ENCODE measurements at regions not wholly inside any gene's neighbourhood (a gene's known extent, or its start where the extent isn't known, plus 50 kb on each side); places are given as distances from the start of the nearest gene placed in this dataset.

GRCh38 chr17:77379065-77379428 lies 238.3 kb downstream of the SEC14L1 start:
- H3K9me3 Mint-ChIP-seq: no peaks in the 10 kb centered on the region
- H3K4me1 Mint-ChIP-seq: peaks cover 93% of the 10 kb centered on the region
- H3K4me3 Mint-ChIP-seq: no peak overlapping the region
- H3K27ac Mint-ChIP-seq: no peak overlapping the region
- no peaks in the 10 kb centered on the region for H3K27me3 Mint-ChIP-seq
- H3K36me3 Mint-ChIP-seq: no peaks in the 10 kb centered on the region

DNA sequence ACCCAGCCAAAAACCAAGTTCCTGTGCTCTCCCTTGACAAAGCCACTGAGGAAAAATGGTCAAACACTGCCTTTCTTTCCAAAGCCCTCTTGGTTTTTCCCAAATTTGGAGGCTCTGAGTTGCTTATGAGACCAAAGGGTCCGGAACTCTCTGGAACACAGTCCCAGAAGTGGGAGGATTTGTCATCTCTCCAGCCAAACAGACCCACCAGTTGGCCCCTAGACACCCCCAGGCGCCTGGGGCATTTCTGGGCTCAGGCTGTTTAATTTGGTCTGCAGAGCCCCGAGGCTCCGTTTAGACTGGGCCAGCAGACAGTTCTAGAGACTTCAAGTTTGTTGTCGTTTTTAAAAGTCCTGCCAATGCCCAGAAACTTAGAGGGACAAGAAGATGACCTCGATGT lies 239.1 kb downstream of the SEC14L1 start:
- no peaks in the 10 kb centered on the region for H3K27me3 Mint-ChIP-seq
- no peaks in the 10 kb centered on the region for H3K9me3 Mint-ChIP-seq
- H3K27ac Mint-ChIP-seq: no peak overlapping the region
- H3K4me1 Mint-ChIP-seq: peaks cover 95% of the 10 kb centered on the region
- no peak overlapping the region for H3K4me3 Mint-ChIP-seq
- H3K36me3 Mint-ChIP-seq: peaks cover 1% of the 10 kb centered on the region

DNA sequence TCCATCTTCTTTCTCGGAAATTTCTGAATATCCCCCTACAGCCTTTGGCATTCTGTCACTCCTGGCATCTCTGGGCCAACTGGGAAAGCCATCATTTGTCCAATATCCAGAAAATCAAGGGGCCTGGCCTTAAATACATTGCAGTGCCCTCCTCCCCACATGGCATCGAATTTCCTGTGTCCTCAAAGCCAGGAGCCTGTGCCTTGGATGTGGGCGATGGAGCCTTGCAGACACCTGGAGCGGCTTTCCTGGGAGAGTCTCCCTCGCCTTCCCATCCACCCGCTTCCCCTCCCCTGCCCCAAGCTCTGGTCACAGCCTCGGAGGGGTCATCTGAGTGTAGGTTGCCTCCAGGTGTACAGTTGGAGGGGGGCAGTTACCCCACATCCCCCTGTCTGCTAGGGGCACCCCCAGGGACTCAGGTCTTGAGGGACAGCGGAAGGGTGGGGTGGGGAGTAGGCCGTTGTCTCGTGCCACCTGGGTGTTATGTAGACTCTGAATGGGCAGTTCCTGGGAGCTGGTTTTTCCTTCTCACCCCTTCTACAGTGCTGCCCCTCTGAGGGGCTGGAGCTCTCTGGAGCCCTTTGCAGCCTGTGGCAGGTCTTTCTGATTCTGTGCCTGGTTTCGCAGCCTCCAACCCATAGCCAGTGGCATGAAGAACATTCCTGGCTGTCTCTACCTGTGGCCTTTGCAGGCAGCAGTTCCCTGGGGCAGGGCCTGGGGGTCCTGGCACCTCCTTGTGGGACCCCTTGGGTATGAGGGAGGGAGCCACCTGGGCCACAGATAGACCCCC lies 239.8 kb downstream of the SEC14L1 start:
- H3K9me3 Mint-ChIP-seq: no peaks in the 10 kb centered on the region
- H3K4me3 Mint-ChIP-seq: no peak overlapping the region
- H3K27me3 Mint-ChIP-seq: no peaks in the 10 kb centered on the region
- peaks cover 90% of the 10 kb centered on the region for H3K4me1 Mint-ChIP-seq
- peaks cover 1% of the 10 kb centered on the region for H3K36me3 Mint-ChIP-seq
- peak overlapping the region; percentile 41 for H3K27ac Mint-ChIP-seq

DNA sequence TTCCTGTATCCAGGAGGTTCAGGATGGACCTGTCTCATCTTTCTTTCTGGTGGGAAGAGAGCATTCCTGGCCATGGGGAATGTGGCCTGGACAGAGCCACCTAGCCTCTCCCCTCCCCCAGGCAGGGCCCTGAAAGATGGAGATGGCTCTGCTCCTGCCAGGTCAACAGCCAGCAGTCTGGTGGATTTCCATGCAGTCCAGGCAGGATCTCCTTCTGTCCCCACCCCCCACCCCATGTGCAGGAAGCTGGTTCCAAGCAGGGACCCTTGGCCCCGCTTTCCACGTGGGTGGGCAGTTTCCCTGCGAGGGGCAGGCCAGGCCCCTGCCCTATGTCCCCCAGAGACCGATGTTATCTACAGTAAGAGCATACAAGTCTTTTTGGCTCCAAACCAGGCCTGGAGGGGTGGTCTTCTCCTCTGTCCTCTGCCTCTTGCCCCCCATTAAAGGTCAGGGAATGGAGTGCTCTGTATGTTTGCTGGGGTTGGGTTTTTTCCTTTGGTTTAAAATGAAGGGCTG lies 240.5 kb downstream of the SEC14L1 start:
- Mint-ChIP-seq H3K27me3 (no peaks in the 10 kb centered on the region), H3K4me1 (peaks cover 90% of the 10 kb centered on the region), H3K27ac (no peak overlapping the region), H3K4me3 (peak overlapping the region; percentile 52), H3K36me3 (peaks cover 1% of the 10 kb centered on the region), H3K9me3 (no peaks in the 10 kb centered on the region)

DNA sequence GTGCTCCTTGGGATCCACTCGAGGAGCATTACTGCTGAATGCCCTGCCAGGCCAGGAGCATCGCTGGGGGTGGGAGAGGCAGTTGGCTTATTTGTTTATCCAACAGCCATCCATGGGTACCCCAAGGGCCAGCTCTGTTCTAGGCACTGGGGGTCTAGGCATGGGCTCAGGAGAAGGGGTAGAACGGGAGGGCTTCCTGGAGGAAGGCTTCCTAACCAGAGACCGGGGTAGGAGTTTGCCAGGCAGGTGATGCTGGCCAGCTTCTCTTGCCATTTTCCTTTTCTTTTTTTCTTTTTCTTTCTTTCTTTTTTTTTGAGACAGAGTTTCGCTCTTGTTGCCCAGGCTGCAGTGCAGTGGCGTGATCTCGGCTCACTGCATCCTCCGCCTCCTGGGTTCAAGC lies 241.0 kb downstream of the SEC14L1 start:
- Mint-ChIP-seq H3K4me3 (peak overlapping the region; percentile 82), H3K36me3 (peaks cover 1% of the 10 kb centered on the region), H3K9me3 (no peaks in the 10 kb centered on the region), H3K27me3 (no peaks in the 10 kb centered on the region), H3K27ac (peak overlapping the region; percentile 83), H3K4me1 (peaks cover 90% of the 10 kb centered on the region)

DNA sequence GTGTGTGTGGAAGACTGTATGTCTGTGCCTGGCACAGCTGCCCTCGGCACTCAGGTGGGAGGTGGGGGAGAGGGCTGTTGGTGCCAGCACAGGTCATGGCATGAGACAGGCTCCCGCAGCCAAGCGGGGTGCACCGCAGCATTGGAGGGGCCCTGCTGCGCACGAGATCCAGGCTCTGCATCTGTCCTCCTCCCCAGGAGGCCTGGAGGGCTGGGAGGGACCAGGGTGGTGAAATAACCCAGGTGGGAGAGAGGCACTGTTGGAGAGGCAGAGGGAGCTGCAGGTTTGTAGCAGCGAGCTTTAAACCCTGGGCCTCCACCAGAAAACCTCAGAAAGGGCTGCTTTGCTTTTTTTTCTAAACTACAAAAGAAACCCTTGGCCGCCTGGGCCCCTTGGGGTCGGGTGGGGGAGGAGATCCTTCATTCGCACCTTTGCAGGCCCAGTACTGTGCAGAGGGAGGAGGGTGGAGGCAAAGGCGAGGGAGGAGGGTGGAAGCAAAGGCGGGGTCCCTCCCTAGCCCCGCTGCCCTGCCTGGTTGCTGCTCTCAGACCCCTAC lies 241.7 kb downstream of the SEC14L1 start:
- Mint-ChIP-seq H3K4me1 (peaks cover 90% of the 10 kb centered on the region), H3K9me3 (no peaks in the 10 kb centered on the region), H3K27me3 (no peaks in the 10 kb centered on the region), H3K4me3 (peak overlapping the region; percentile 82), H3K27ac (peak overlapping the region; percentile 83), H3K36me3 (peaks cover 1% of the 10 kb centered on the region)

DNA sequence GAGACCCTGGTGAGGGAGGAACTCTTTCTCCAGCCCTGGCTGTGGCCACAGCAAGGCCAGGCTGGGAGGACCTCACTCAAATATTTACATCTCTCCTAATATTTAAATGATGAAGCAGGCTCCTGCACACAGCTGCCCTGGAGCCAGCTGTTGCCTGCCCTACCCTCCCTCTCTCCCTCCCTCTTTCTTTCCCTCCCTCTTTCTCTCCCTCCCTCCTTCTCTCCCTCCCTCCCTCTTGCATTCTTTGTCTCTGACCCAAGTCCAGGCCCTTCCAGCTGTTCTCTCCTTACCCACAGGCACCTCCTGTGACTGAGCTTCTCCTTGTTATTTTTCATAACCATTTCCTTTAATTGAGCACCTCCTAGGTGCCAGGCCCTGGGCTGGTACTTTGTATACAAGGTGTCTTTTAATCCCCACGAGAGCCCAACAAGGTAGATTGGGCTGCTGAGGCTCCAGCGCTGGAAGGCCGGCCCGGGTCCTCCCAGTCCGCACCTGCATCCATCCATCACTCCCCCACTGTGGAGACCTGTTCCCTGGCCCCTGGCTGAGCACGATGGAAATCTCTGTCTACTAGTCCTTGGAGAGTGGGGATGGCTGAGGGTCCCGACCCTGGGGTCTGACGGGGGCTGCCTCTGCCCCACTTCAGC lies 242.3 kb downstream of the SEC14L1 start:
- peaks cover 1% of the 10 kb centered on the region for H3K36me3 Mint-ChIP-seq
- H3K9me3 Mint-ChIP-seq: no peaks in the 10 kb centered on the region
- peaks cover 87% of the 10 kb centered on the region for H3K4me1 Mint-ChIP-seq
- peak overlapping the region; percentile 31 for H3K27ac Mint-ChIP-seq
- H3K27me3 Mint-ChIP-seq: no peaks in the 10 kb centered on the region
- peak overlapping the region; percentile 37 for H3K4me3 Mint-ChIP-seq

- Mint-ChIP-seq H3K4me1 (peaks cover 87% of the 10 kb centered on the region), H3K27ac (peak overlapping the region; percentile 23), H3K4me3 (no peak overlapping the region), H3K27me3 (no peaks in the 10 kb centered on the region), H3K36me3 (peaks cover 1% of the 10 kb centered on the region), H3K9me3 (no peaks in the 10 kb centered on the region)
Observed at GRCh38 chr17:77383613-77384608, 243.1 kb downstream of the SEC14L1 start.

DNA sequence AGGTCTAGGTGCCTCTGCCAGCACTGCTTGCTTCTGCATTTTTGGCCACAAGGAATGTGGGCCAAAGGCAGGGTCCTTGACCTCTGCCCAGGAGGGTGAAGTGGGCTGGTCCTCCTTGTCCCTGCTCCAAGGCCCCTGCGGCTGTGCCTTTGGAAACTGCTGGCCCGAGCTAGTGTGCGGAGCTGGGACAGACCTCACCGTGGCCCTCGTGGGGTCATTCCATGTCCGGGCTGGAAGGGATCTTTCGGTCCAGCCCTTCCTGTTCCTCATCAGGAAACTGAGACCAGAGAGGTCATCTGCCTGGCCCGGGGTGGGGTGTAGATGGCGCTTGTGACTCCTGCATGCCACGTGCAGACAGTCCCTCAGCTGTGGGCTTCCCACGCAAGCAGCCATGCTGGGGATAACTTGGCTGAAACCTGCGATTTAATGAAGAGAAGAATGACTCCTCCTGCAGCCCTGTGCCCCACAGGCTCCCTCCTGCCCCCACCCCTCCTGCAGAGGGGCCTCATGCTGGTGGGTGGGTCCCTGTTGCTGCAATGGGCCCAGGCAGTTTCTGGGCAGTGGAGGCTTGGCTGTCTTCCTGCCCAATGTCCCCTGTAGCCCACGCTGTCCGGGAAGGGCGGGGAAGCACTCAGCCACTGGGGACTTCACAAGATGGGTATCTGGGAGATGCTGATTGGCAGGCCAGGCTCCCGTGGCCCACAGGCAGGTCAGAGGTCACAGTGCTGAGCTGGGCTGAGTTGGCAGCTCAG lies 245.2 kb downstream of the SEC14L1 start:
- Mint-ChIP-seq H3K4me3 (no peak overlapping the region), H3K9me3 (no peaks in the 10 kb centered on the region), H3K36me3 (peaks cover 1% of the 10 kb centered on the region), H3K27me3 (no peaks in the 10 kb centered on the region), H3K4me1 (peaks cover 85% of the 10 kb centered on the region), H3K27ac (no peak overlapping the region)

DNA sequence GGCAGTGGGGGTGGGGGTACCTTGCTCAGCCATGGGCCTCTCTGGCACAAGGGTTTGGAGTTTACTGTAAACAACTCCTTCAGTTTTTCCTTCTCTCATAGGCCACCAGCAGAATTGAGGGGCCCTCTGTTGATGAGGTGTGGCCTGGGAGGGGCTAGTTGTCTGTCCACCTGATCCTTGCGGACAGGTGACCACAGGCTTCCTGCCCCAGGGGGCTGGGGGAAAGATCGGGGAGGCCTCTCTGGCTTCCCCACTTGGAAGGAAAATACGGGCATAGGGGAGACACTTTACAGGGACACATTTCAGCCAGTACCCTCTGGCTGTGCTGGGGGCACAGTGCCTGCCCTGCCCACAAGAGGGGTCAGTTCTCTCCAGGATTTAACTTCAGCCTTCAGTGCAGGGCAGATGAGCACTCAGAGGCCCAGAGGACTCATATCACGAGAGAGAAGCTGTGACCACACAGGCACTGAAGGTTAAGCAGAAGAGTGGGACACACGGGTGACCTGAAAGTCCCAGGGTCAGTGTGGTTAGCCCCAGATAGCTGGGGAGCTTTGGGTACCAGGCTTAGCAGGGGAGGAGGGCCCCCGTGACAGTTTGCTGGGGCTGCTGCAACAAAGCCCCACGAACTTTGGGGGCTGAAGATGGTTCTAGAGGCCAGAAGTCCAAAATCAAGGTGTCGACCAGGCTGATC lies 245.9 kb downstream of the SEC14L1 start:
- Mint-ChIP-seq H3K36me3 (peaks cover 1% of the 10 kb centered on the region), H3K27ac (no peak overlapping the region), H3K9me3 (no peaks in the 10 kb centered on the region), H3K4me3 (no peak overlapping the region), H3K27me3 (no peaks in the 10 kb centered on the region), H3K4me1 (peaks cover 85% of the 10 kb centered on the region)

- H3K4me3 Mint-ChIP-seq: no peak overlapping the region
- H3K27me3 Mint-ChIP-seq: no peaks in the 10 kb centered on the region
- H3K9me3 Mint-ChIP-seq: no peaks in the 10 kb centered on the region
- peaks cover 85% of the 10 kb centered on the region for H3K4me1 Mint-ChIP-seq
- H3K36me3 Mint-ChIP-seq: peaks cover 1% of the 10 kb centered on the region
- H3K27ac Mint-ChIP-seq: no peak overlapping the region
Observed at GRCh38 chr17:77387891-77388290, 247.1 kb downstream of the SEC14L1 start.

- Mint-ChIP-seq H3K9me3 (no peaks in the 10 kb centered on the region), H3K27me3 (no peaks in the 10 kb centered on the region), H3K36me3 (peaks cover 1% of the 10 kb centered on the region), H3K27ac (peak overlapping the region; percentile 84), H3K4me1 (peaks cover 83% of the 10 kb centered on the region), H3K4me3 (peak overlapping the region; percentile 84)
Observed at GRCh38 chr17:77388384-77389306, 247.9 kb downstream of the SEC14L1 start.

DNA sequence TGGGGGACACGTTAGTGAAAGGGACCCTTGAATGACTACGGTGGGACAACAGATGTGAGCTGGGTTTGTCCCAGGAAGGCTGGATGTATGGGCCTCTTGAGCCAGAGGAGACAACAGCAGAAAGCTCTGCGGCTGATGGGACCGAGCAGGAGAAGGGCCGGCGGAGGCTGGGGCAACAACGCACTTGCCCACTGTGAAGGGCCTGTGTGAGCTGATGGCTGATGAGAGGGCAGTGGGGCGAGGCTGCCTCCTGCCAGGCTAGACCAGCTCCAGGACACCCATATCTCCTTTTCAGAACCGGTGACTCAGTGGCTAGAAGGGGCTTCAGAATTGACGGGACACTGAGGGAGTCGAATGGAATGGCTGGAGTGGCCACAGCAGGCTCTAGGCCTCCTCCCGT lies 250.1 kb downstream of the SEC14L1 start:
- Mint-ChIP-seq H3K36me3 (no peaks in the 10 kb centered on the region), H3K27me3 (no peaks in the 10 kb centered on the region), H3K4me1 (peaks cover 83% of the 10 kb centered on the region), H3K9me3 (no peaks in the 10 kb centered on the region), H3K4me3 (peak overlapping the region; percentile 47), H3K27ac (peak overlapping the region; percentile 83)

Data from activated naive CD4-positive, alpha-beta T cell treated with anti-CD3 and anti-CD28 coated beads, Interleukin-2, amount 50 U/mL, for 24 hours (primary cell).